Trophoblast cell (in vitro differentiated cells and primary cell): ENCODE measurements at regions not wholly inside any gene's neighbourhood (a gene's known extent, or its start where the extent isn't known, plus 50 kb on each side); places are given as distances from the start of the nearest gene placed in this dataset.

ENCODE experiments used
- DNase-seq, 2 donors: peaks; one replicate each; pipeline ENCODE4 v3.0.0-alpha.2; 2016
- H2AFZ ChIP-seq: 2 replicates; pipeline ENCODE4 v1.6.1; 2013; ENCODE audit warnings: low read length, moderate library complexity, mild to moderate bottlenecking; ENCODE audit not compliant: insufficient read depth, poor library complexity
- H2AK5ac ChIP-seq: 2 replicates; pipeline ENCODE4 v1.6.1; 2013; ENCODE audit warnings: mild to moderate bottlenecking, low read length
- H2BK120ac ChIP-seq: 2 replicates; pipeline ENCODE4 v1.6.1; 2013; ENCODE audit warnings: low read length, mild to moderate bottlenecking, moderate library complexity; ENCODE audit not compliant: insufficient read depth, poor library complexity
- H2BK12ac ChIP-seq: 2 replicates; pipeline ENCODE4 v1.6.1; 2013; ENCODE audit warnings: mild to moderate bottlenecking, low read length, moderate library complexity
- H2BK5ac ChIP-seq: 2 replicates; pipeline ENCODE4 v1.6.1; 2013; ENCODE audit warnings: low read length, low read depth, moderate library complexity, mild to moderate bottlenecking; ENCODE audit not compliant: poor library complexity
- H3K14ac ChIP-seq: 2 replicates; pipeline ENCODE4 v1.6.1; 2013; ENCODE audit warnings: mild to moderate bottlenecking, low read length
- H3K18ac ChIP-seq: 2 replicates; pipeline ENCODE4 v1.6.1; 2013; ENCODE audit warnings: mild to moderate bottlenecking, low read length
- H3K23ac ChIP-seq: 2 replicates; pipeline ENCODE4 v1.6.1; 2013; ENCODE audit warnings: low read length
- H3K27ac ChIP-seq: 2 replicates; pipeline ENCODE4 v1.5.1; 2013; ENCODE audit warnings: low read depth, mild to moderate bottlenecking, inconsistent platforms, low read length, moderate library complexity
- H3K27me3 ChIP-seq: 2 replicates; pipeline ENCODE4 v1.6.1; 2013; ENCODE audit warnings: inconsistent platforms, mild to moderate bottlenecking, low read length, moderate library complexity; ENCODE audit not compliant: insufficient read depth
- H3K36me3 ChIP-seq, 2 experiments: 1 replicate in 1 of 2; 2 replicates in 1 of 2; pipeline ENCODE4 v1.6.1; 2013; ENCODE audit warnings: low read length in 2 of 2, mild to moderate bottlenecking in 2 of 2, moderate library complexity in 1 of 2; ENCODE audit not compliant: insufficient read depth in 2 of 2, control insufficient read depth in 1 of 2
- H3K4ac ChIP-seq: 2 replicates; pipeline ENCODE4 v1.6.1; 2013; ENCODE audit warnings: low read depth, mild to moderate bottlenecking, low read length, moderate library complexity
- H3K4me1 ChIP-seq, 2 experiments: 1 replicate in 1 of 2; 2 replicates in 1 of 2; pipeline ENCODE4 v1.6.1; 2013; ENCODE audit warnings: low read length in 2 of 2, mild to moderate bottlenecking in 2 of 2, moderate library complexity in 1 of 2; ENCODE audit not compliant: insufficient read depth in 2 of 2, control insufficient read depth in 1 of 2
- H3K4me2 ChIP-seq: 2 replicates; pipeline ENCODE4 v1.6.1; 2013; ENCODE audit warnings: inconsistent platforms, mild to moderate bottlenecking, low read length, moderate library complexity
- H3K4me3 ChIP-seq: 2 replicates; pipeline ENCODE4 v1.5.1; 2013; ENCODE audit warnings: mild to moderate bottlenecking, low read depth, low read length, inconsistent platforms
- H3K79me1 ChIP-seq: one replicate; pipeline ENCODE4 v1.6.1; 2013; ENCODE audit warnings: low read length
- H3K79me2 ChIP-seq: 2 replicates; pipeline ENCODE4 v1.6.1; 2013; ENCODE audit warnings: low read length, mild to moderate bottlenecking; ENCODE audit not compliant: control insufficient read depth, insufficient read depth, poor library complexity
- H3K9ac ChIP-seq: 2 replicates; pipeline ENCODE4 v1.6.1; 2013; ENCODE audit warnings: mild to moderate bottlenecking, low read length
- H3K9me3 ChIP-seq: 2 replicates; pipeline ENCODE4 v1.6.1; 2013; ENCODE audit warnings: low read depth, mild to moderate bottlenecking, control low read depth, inconsistent platforms, low read length; ENCODE audit not compliant: insufficient read depth
- H4K12ac ChIP-seq: 2 replicates; pipeline ENCODE4 v1.6.1; 2013; ENCODE audit warnings: low read depth, mild to moderate bottlenecking, low read length, moderate library complexity
- H4K8ac ChIP-seq: 2 replicates; pipeline ENCODE4 v1.6.1; 2013; ENCODE audit warnings: low read depth, mild to moderate bottlenecking, low read length, moderate library complexity
- H4K91ac ChIP-seq: one replicate; pipeline ENCODE4 v1.6.1; 2013; ENCODE audit warnings: low read depth, mild to moderate bottlenecking, low read length, moderate library complexity
- WGBS: extraction: QIAGEN DNeasy Blood & Tissue Kit; methylation state at CpG from one replicate; pipeline ENCODE4 v1.1.7; 2013; ENCODE audit warnings: missing lambda C conversion rate; ENCODE audit not compliant: insufficient read length, insufficient coverage; ENCODE audit errors: extremely low coverage; 5-methylcytosine and 5-hydroxymethylcytosine counted together

GRCh38 chr2:156653675-156654074, 217.5 kb downstream of the GPD2 start:
- H2BK120ac ChIP-seq: no peak overlapping the region
- H3K9ac ChIP-seq: no peak overlapping the region
- no peak overlapping the region for H4K91ac ChIP-seq
- no peak overlapping the region for H4K12ac ChIP-seq
- H3K27ac ChIP-seq: no peak overlapping the region
- no peak overlapping the region for H2BK5ac ChIP-seq
- H3K18ac ChIP-seq: no peak overlapping the region
- no peak overlapping the region for H3K4me2 ChIP-seq
- H2BK12ac ChIP-seq: no peak overlapping the region
- H3K4me3 ChIP-seq: no peak overlapping the region
- DNase-seq: no peak
- H3K79me2 ChIP-seq: no peaks in the 10 kb centered on the region
- no peaks in the 10 kb centered on the region for H3K4me1 ChIP-seq
- no peak overlapping the region for H3K4ac ChIP-seq
- H3K14ac ChIP-seq: no peak overlapping the region
- H2AK5ac ChIP-seq: no peak overlapping the region
- H3K36me3 ChIP-seq: no peaks in the 10 kb centered on the region
- no peaks in the 10 kb centered on the region for H3K27me3 ChIP-seq
- H2AFZ ChIP-seq: no peak overlapping the region
- H3K79me1 ChIP-seq: no peaks in the 10 kb centered on the region
- H4K8ac ChIP-seq: no peak overlapping the region
- no peaks in the 10 kb centered on the region for H3K9me3 ChIP-seq
- no peak overlapping the region for H3K23ac ChIP-seq

GRCh38 chr2:156657809-156658208, 221.6 kb downstream of the GPD2 start:
- no peak overlapping the region for H3K23ac ChIP-seq
- no peaks in the 10 kb centered on the region for H3K36me3 ChIP-seq
- H4K12ac ChIP-seq: no peak overlapping the region
- H3K27ac ChIP-seq: no peak overlapping the region
- DNase-seq: no peak
- no peak overlapping the region for H2BK12ac ChIP-seq
- H2BK120ac ChIP-seq: no peak overlapping the region
- H2AK5ac ChIP-seq: no peak overlapping the region
- H2AFZ ChIP-seq: no peak overlapping the region
- no peaks in the 10 kb centered on the region for H3K27me3 ChIP-seq
- H2BK5ac ChIP-seq: no peak overlapping the region
- H3K4me2 ChIP-seq: no peak overlapping the region
- no peaks in the 10 kb centered on the region for H3K79me1 ChIP-seq
- H3K4me1 ChIP-seq: no peaks in the 10 kb centered on the region
- no peak overlapping the region for H3K9ac ChIP-seq
- H4K91ac ChIP-seq: no peak overlapping the region
- no peaks in the 10 kb centered on the region for H3K9me3 ChIP-seq
- no peak overlapping the region for H3K4ac ChIP-seq
- no CpG with 5 or more reads among the region's 2 CpGs for WGBS
- no peak overlapping the region for H4K8ac ChIP-seq
- H3K4me3 ChIP-seq: no peak overlapping the region
- H3K14ac ChIP-seq: no peak overlapping the region
- no peaks in the 10 kb centered on the region for H3K79me2 ChIP-seq
- H3K18ac ChIP-seq: no peak overlapping the region

GRCh38 chr2:156659694-156660093, 223.5 kb downstream of the GPD2 start:
- no CpG with 5 or more reads among the region's 3 CpGs for WGBS
- Histone ChIP-seq H3K79me2 (no peaks in the 10 kb centered on the region), H3K14ac (no peak overlapping the region), H3K9me3 (no peaks in the 10 kb centered on the region), H4K12ac (no peak overlapping the region), H2BK5ac (no peak overlapping the region), H2BK12ac (no peak overlapping the region), H3K4ac (no peak overlapping the region), H3K4me3 (no peak overlapping the region), H3K9ac (no peak overlapping the region), H3K79me1 (no peaks in the 10 kb centered on the region), H3K23ac (no peak overlapping the region), H3K36me3 (no peaks in the 10 kb centered on the region), H4K91ac (no peak overlapping the region), H4K8ac (no peak overlapping the region), H3K18ac (no peak overlapping the region), H2BK120ac (no peak overlapping the region), H3K27ac (no peak overlapping the region), H3K27me3 (no peaks in the 10 kb centered on the region), H2AFZ (no peak overlapping the region), H2AK5ac (no peak overlapping the region), H3K4me1 (no peaks in the 10 kb centered on the region), H3K4me2 (no peak overlapping the region)
- DNase-seq: no peak

DNA sequence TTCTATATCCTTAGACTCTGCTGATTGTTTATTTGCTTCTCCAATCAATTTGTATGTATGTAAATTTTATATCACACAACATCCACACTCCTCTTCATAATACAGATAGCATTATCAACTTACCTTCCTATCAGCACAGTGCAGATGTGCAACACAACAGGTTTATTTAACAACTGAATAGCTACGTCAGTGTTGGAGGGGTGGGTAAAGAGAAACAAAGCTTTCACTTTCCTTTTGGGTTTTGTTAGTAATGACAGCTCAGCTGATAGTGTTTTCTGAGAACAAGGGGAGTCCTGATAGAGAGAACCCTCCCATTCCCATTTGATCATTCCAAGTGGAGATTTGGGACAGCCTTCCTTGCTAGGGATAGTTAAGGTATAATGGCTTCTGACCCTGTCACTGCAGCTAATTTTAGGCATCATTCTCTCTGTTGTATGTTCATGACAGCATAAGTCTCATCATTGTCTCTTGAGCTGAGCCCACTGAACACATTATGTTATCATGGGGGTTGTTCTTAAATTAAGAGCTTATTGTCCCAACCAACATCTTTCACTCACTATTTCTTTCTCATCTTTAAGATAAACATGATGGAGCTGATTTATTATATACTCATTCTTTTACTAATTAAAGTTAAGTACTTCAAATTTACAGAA, 227.7 kb downstream of the GPD2 start:
- WGBS: no CpG with 5 or more reads among the region's 1 CpG
- no peak overlapping the region for H3K27ac ChIP-seq
- no peak overlapping the region for H4K12ac ChIP-seq
- H3K4me1 ChIP-seq: no peaks in the 10 kb centered on the region
- H3K23ac ChIP-seq: no peak overlapping the region
- no peak overlapping the region for H4K91ac ChIP-seq
- H3K9me3 ChIP-seq: no peaks in the 10 kb centered on the region
- no peak overlapping the region for H2AFZ ChIP-seq
- no peak overlapping the region for H2BK120ac ChIP-seq
- no peak overlapping the region for H2BK5ac ChIP-seq
- no peak for DNase-seq
- H3K4ac ChIP-seq: no peak overlapping the region
- no peaks in the 10 kb centered on the region for H3K79me1 ChIP-seq
- no peak overlapping the region for H3K9ac ChIP-seq
- H3K18ac ChIP-seq: no peak overlapping the region
- no peak overlapping the region for H3K14ac ChIP-seq
- no peaks in the 10 kb centered on the region for H3K27me3 ChIP-seq
- H3K36me3 ChIP-seq: no peaks in the 10 kb centered on the region
- no peaks in the 10 kb centered on the region for H3K79me2 ChIP-seq
- H3K4me2 ChIP-seq: no peak overlapping the region
- no peak overlapping the region for H2BK12ac ChIP-seq
- H3K4me3 ChIP-seq: no peak overlapping the region
- H2AK5ac ChIP-seq: no peak overlapping the region
- no peak overlapping the region for H4K8ac ChIP-seq
